Panc1 (cell line): ENCODE measurements at regions not wholly inside any gene's neighbourhood (a gene's known extent, or its start where the extent isn't known, plus 50 kb on each side); places are given as distances from the start of the nearest gene placed in this dataset.

ENCODE experiments used
- ATAC-seq: fragments of 200-7000 bp; cut with Tn5 transposase; 2 replicates; pipeline ENCODE4 v1.9.1; 2020; ENCODE audit warnings: mild to moderate bottlenecking, moderate library complexity
- BruUV-seq: library from RNA; stranded (reverse); fragments of 400-500 nt; replicated peaks from 2 replicates; lab custom pipeline; 2021; lab: Mats Ljungman, UMichigan
- CTCF ChIA-PET: fragments of 300-600 bp; sonication (Branson Sonifier 250); formaldehyde crosslinking; loops from one replicate; lab custom pipeline; 2022; ENCODE audit warnings: antibody characterized with exemption; lab: Charles Lee
- POLR2A ChIA-PET: fragments of 300-600 bp; sonication (Branson Sonifier 250); formaldehyde crosslinking; loops from one replicate; lab custom pipeline; 2022; ENCODE audit warnings: antibody characterized with exemption; lab: Charles Lee
- DNase-seq: peaks from one replicate; pipeline ENCODE4 v3.0.0-alpha.2; 2010; ENCODE audit warnings: low read depth, low spot score
- H3K27ac ChIP-seq: 2 replicates; pipeline ENCODE4 v1.5.1; 2011; ENCODE audit warnings: mild to moderate bottlenecking, low read length, inconsistent platforms
- H3K27me3 ChIP-seq: fragments of 200-500 bp; sonication (Bioruptor generic); 2 replicates; pipeline ENCODE4 v1.6.0; 2014; ENCODE audit warnings: low read length, inconsistent platforms; ENCODE audit not compliant: control insufficient read depth, insufficient read depth
- H3K36me3 ChIP-seq: fragments of 200-500 bp; sonication (Bioruptor generic); 2 replicates; pipeline ENCODE4 v1.5.1; 2014; ENCODE audit warnings: inconsistent platforms, mild to moderate bottlenecking, low read length, moderate library complexity; ENCODE audit not compliant: control insufficient read depth, insufficient read depth
- H3K4me1 ChIP-seq: 2 replicates; pipeline ENCODE4 v1.5.1; 2011; ENCODE audit warnings: inconsistent platforms, mild to moderate bottlenecking, low read length, moderate library complexity; ENCODE audit not compliant: control insufficient read depth, insufficient read depth
- H3K4me3 ChIP-seq, 2 experiments: 2 replicates each; pipeline ENCODE4 v1.5.1; 2011 to 2012; ENCODE audit warnings: low read depth in 2 of 2, low read length in 2 of 2, mild to moderate bottlenecking in 2 of 2, inconsistent platforms in 1 of 2, moderate library complexity in 1 of 2
- H3K9me3 ChIP-seq: fragments of 200-500 bp; sonication (Bioruptor generic); 2 replicates; pipeline ENCODE4 v1.5.1; 2014; ENCODE audit warnings: low read depth, mild to moderate bottlenecking, inconsistent platforms, low read length, moderate library complexity; ENCODE audit not compliant: control insufficient read depth, insufficient read depth
- POLR2AphosphoS5 ChIP-seq: IDR thresholded peaks from 2 replicates; pipeline ENCODE4 v1.6.1; 2012; ENCODE audit warnings: mild to moderate bottlenecking, low read depth, low read length, moderate library complexity
- SIN3A ChIP-seq: IDR thresholded peaks from 2 replicates; pipeline ENCODE4 v1.6.1; 2012; ENCODE audit warnings: low read depth, mild to moderate bottlenecking, low read length, moderate library complexity, borderline replicate concordance; ENCODE audit not compliant: insufficient read depth
- TCF7L2 ChIP-seq: IDR thresholded peaks from 2 replicates; pipeline ENCODE4 v1.6.1; 2011; ENCODE audit warnings: mild to moderate bottlenecking, low read depth, low read length, inconsistent platforms
- in situ Hi-C: cut with HindIII; loops from 2 replicates; pipeline ENCODE4 v1.10.0; 2016; ENCODE audit warnings: low sequenced_read_pairs, low pct_unique_long_range_greater_than_20kb
- intact Hi-C: fragments of 100-400 bp; cut with micrococcal nuclease; formaldehyde crosslinking; loops from one replicate; pipeline ENCODE4 v1.10.0; 2022; ENCODE audit not compliant: unreplicated experiment
- TF ChIP-seq, protein P1 (sequence below), 2 experiments: IDR thresholded peaks; 2 replicates each; pipeline ENCODE4 v1.6.1; 2011 to 2012; ENCODE audit warnings: low read depth in 2 of 2, control low read depth in 1 of 2, low read length in 1 of 2, mild to moderate bottlenecking in 1 of 2, moderate library complexity in 1 of 2; ENCODE audit not compliant: insufficient read depth in 1 of 2
- TF ChIP-seq, protein P2 (sequence below): fragments of 450-650 bp; IDR thresholded peaks from 2 replicates; pipeline ENCODE4 v1.5.1; 2017; ENCODE audit warnings: mild to moderate bottlenecking

DNA sequence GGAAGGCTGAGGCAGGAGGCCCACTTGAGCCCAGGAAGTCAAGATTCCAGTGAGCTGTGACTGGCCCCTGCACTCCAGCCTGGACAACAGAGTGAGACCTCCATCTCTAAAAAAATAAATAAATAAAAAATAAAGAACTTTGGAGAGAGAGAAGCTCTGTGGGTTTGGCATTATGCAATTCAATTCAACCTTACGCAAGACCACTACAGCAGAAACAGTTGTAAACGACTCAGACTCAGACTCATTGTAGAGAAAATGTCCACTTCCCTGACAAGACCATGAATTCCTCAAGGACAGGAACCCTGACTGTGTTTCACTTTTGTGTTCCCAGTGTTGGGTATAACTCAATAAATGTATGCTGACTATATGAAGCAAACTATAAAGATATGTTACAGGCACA lies 90.3 kb upstream of the C3orf80 start:
- H3K4me1 ChIP-seq, result no peaks in the 10 kb centered on the region
- H3K27ac ChIP-seq, result no peak overlapping the region
- CTCF ChIA-PET, result no interaction called here
- H3K27me3 ChIP-seq, result no peaks in the 10 kb centered on the region
- no TSS peak for BruUV-seq
- DNase-seq (no peak), ATAC-seq (no peak)
- in situ Hi-C loops, result no loop called here
- intact Hi-C loops, result no loop called here
- no peak overlapping the region for H3K4me3 ChIP-seq
- POLR2A ChIA-PET, result no interaction called here
- no peaks in the 10 kb centered on the region for H3K9me3 ChIP-seq
- H3K36me3 ChIP-seq, result no peaks in the 10 kb centered on the region
- TF ChIP-seq SIN3A (no peak), POLR2AphosphoS5 (no peak), TCF7L2 (no peak)
- TF ChIP-seq, protein P1, sequence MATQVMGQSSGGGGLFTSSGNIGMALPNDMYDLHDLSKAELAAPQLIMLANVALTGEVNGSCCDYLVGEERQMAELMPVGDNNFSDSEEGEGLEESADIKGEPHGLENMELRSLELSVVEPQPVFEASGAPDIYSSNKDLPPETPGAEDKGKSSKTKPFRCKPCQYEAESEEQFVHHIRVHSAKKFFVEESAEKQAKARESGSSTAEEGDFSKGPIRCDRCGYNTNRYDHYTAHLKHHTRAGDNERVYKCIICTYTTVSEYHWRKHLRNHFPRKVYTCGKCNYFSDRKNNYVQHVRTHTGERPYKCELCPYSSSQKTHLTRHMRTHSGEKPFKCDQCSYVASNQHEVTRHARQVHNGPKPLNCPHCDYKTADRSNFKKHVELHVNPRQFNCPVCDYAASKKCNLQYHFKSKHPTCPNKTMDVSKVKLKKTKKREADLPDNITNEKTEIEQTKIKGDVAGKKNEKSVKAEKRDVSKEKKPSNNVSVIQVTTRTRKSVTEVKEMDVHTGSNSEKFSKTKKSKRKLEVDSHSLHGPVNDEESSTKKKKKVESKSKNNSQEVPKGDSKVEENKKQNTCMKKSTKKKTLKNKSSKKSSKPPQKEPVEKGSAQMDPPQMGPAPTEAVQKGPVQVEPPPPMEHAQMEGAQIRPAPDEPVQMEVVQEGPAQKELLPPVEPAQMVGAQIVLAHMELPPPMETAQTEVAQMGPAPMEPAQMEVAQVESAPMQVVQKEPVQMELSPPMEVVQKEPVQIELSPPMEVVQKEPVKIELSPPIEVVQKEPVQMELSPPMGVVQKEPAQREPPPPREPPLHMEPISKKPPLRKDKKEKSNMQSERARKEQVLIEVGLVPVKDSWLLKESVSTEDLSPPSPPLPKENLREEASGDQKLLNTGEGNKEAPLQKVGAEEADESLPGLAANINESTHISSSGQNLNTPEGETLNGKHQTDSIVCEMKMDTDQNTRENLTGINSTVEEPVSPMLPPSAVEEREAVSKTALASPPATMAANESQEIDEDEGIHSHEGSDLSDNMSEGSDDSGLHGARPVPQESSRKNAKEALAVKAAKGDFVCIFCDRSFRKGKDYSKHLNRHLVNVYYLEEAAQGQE (IDR thresholded peaks at IDR 0.05; ENCODE audit: insufficient read depth in 1 of 2, low read depth in 2 of 2, low read length in 1 of 2), result no peak
- TF ChIP-seq, protein P2, sequence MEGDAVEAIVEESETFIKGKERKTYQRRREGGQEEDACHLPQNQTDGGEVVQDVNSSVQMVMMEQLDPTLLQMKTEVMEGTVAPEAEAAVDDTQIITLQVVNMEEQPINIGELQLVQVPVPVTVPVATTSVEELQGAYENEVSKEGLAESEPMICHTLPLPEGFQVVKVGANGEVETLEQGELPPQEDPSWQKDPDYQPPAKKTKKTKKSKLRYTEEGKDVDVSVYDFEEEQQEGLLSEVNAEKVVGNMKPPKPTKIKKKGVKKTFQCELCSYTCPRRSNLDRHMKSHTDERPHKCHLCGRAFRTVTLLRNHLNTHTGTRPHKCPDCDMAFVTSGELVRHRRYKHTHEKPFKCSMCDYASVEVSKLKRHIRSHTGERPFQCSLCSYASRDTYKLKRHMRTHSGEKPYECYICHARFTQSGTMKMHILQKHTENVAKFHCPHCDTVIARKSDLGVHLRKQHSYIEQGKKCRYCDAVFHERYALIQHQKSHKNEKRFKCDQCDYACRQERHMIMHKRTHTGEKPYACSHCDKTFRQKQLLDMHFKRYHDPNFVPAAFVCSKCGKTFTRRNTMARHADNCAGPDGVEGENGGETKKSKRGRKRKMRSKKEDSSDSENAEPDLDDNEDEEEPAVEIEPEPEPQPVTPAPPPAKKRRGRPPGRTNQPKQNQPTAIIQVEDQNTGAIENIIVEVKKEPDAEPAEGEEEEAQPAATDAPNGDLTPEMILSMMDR, result no peak

DNA sequence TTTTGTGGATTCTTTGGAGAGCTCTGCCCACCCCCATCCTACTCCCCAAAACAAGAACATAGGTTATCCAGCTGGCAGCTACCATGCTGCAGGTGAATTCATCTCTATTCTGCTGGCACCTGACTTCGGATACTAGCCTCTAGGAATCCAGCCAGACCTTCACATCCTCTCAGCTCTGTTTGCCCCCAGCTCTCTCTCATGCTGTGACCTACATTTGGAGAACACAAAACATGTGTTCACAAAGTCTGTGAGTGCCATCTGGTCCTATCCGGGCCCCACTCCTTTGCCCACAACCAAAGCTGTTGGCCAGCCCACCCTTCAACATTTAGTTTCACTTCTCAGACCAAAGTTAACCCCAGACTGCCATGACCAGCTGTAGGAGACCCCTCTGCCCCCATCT lies 89.4 kb upstream of the C3orf80 start:
- Histone ChIP-seq H3K4me1 (no peaks in the 10 kb centered on the region), H3K27ac (no peak overlapping the region), H3K36me3 (no peaks in the 10 kb centered on the region), H3K27me3 (no peaks in the 10 kb centered on the region), H3K4me3 (no peak overlapping the region), H3K9me3 (no peaks in the 10 kb centered on the region)
- intact Hi-C loops, result no loop called here
- POLR2A ChIA-PET, result no interaction called here
- no peak for TF ChIP-seq POLR2AphosphoS5
- no peak for TF ChIP-seq TCF7L2
- TF ChIP-seq, protein P2, result no peak
- TF ChIP-seq, protein P1 (IDR thresholded peaks at IDR 0.05; ENCODE audit: insufficient read depth in 1 of 2, low read depth in 2 of 2, low read length in 1 of 2), result no peak
- TF ChIP-seq SIN3A, result no peak
- in situ Hi-C loops, result no loop called here
- DNase-seq (no peak), ATAC-seq (no peak)
- CTCF ChIA-PET, result no interaction called here
- BruUV-seq, result no TSS peak
